Activated gamma-delta T cell treated with anti-CD3 and anti-CD28 coated beads, Interleukin-2, amount 50 U/mL, for 16 hours (primary cell): ENCODE measurements at regions not wholly inside any gene's neighbourhood (a gene's known extent, or its start where the extent isn't known, plus 50 kb on each side); places are given as distances from the start of the nearest gene placed in this dataset.
"Not testable (repeated sequence)": the region's sequence is repeated elsewhere in the genome, so short reads cannot be mapped to it uniquely, and the experiment has no call there.

Experiments
- DNase-seq: peaks from one replicate; pipeline ENCODE4 v3.0.0-alpha.2; 2020; ENCODE audit warnings: low read depth

- DNase-seq = not testable (repeated sequence)
Observed at GRCh38 chr11:3514635-3515424, 127.0 kb downstream of the ART5 start.

GRCh38 chr11:3513311-3513710 is 128.5 kb downstream of the ART5 start:
- DNase-seq = not testable (repeated sequence)

DNA sequence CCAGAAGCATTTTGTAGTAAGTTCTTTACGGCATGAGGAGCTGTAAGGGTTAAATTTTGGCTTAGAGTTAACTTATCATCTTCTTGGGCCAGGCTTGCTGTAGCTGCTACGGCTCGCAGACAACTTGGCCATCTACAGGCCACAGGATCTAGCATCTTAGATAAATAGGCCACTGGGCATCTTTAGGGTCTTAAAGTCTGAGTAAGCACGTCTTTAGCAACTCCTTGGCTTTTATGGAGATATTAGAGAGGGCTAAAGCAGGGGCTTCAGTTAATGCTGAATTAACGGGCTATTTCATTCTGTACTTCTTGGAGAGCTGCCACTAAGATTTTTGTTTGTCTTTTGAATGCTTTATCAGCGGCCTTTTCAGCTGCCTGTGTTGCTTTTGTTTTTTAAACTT is 129.0 kb downstream of the ART5 start:
- not testable (repeated sequence) for DNase-seq

GRCh38 chr11:3512133-3512703 is 129.6 kb downstream of the ART5 start:
- not testable (repeated sequence) for DNase-seq

DNA sequence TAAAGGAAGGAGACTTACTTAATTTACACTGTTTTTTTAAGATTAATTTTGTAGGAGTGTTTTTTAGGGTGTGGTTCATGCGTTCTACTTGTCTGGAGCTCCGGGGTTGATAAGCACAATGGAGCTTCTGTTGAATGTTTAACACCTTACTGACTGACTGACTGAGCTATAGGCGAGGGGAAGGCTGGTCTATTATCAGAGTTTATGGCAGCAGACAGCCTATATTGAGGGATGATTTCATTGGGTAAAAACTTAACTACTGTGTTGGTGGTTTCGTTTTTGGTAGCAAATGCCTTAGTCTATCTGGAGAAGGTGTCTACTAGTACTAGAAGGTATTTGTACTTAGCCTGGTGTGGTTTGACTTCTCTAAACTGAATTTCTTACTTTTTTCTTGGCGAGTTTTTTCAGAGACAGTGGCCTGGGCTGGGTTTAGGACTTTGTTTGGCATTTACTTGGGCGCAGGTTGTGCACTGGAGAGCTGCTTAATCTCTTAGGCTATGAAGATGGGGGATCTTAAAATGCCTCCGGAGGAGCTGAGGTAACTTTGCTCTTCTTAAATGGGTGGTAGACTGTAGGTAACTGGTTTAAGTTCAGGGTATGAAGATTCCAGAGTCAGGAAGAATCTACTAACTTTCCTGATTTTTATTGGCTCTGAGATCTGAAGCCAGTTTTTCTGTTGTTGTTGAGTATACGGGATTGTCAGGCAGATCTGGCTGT is 130.2 kb downstream of the ART5 start:
- DNase-seq = not testable (repeated sequence)

GRCh38 chr11:3509563-3509962 is 130.6 kb upstream of the ZNF195 start:
- DNase-seq = not testable (repeated sequence)

DNA sequence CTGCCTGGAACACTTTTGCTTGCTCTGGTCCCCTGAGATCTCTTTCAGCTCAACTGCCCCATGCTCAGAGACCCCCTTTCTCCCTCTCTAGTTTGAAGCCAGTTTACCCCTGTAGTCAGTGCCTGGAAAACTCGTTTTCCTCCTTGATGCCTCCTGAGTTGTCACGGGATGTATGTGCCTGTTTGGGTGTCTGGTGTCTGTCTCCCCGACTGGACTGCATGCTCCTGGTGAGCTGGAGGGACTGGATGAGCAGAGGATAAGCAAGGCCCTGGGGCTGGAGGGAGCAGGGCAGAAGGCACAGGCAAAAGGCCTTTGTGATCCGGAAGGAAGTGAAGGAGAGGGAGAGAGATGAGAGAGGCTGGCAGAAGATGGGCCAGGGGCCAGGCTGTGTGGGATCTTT is 120.3 kb upstream of the ZNF195 start:
- DNase-seq = not testable (repeated sequence)

- not testable (repeated sequence) for DNase-seq
Observed at GRCh38 chr11:3498356-3498755, 119.4 kb upstream of the ZNF195 start.

- DNase-seq = not testable (repeated sequence)
Observed at GRCh38 chr11:3493152-3493551, 114.2 kb upstream of the ZNF195 start.

DNA sequence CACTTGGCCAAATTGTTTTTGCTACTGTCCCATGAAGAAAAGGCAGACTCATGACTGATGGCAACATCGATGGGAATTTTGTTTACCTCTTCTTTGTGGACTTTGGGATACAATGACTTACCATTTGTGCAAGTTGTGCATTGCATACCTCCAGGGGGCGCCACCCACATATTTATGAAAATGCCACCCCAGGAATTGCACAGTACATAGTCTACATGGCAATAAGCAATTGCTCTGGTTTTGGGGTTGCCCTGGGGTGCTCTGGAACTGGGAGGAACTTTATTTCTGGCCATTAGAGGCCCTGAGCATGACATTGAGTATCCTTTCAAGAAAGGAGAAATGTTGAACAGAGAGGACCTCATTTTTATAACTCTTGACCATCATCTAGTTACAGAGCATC is 109.1 kb upstream of the ZNF195 start:
- not testable (repeated sequence) for DNase-seq

DNA sequence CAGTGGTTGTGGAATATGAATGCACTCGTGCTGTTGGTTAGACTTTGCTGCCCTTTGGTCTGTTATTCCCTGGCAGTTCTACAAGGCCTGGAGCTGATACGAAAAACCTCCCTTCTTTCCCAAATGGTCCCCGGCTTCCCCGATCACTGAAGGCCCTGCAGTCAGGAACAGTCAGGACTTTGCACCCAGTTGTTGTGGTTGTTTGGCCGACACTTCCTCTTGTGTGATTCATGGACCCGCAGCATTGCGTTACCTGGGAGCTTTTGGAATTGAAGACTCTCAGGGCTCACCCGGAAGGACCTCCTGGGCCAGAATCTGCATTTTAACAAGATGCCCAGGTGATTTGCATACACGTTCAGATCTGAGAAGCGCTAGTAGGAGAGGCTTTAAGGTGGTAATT is 106.8 kb upstream of the ZNF195 start:
- DNase-seq = not testable (repeated sequence)

GRCh38 chr11:3476937-3477885 is 98.3 kb upstream of the ZNF195 start:
- not testable (repeated sequence) for DNase-seq

DNA sequence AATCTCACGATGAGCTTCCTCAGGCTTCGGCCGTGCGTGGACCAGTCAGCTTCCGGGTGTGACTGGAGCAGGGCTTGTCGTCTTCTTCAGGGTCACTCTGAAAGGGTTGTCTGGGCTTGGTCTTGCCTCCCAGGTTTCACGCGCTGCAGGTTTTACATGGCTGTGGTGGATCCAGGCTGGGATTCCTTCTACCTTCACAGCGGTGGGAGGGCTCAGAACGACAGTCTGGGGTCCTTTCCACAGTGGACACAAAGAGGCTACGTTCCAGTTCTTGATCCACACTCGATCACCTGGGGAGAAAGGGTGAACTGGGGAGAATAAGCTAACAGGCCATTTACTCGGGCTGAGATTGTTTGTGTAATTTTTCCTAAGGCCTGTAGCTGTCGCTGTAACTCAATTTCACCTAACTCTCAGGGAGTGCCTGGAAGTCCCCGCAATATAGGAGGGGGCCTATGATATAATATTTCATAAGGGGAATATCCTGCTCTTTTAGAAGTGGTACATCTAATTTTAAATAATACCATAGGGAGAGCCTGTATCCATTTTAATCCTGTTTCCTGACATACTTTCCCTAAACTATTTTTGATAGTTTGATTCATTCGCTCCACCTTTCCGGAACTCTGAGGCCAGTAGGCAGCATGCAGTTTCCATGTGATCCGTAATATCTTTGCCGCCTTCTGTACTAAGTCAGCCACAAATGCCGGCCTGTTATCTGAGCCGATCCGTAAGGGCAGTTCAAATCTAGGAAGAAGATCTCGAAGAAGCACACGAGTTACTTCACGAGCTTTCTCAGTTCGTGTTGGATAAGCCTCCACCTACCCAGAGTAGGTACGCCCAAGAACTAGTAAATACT is 97.4 kb upstream of the ZNF195 start:
- not testable (repeated sequence) for DNase-seq

DNA sequence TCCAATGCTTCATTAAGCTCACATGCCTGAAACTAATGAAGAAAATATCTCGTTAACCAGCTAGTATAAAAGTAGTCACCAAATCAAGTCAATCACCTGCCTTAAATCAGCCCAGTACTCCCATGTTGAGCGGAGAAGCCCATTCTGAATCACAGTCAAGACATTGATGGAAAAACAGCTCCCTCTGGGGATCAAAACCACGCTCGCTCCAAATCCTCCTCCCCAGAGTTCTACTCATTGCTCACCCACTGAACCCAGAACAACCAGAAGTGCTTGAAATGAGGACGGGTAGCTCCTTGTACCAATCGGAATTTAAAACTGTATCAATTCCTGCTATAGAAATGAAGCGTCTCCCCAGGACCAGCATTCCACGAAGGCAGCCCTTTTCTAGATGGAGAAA is 90.0 kb upstream of the ZNF195 start:
- DNase-seq = not testable (repeated sequence)

- not testable (repeated sequence) for DNase-seq
Observed at GRCh38 chr11:3467599-3467998, 88.7 kb upstream of the ZNF195 start.

- not testable (repeated sequence) for DNase-seq
Observed at GRCh38 chr11:3455666-3456065, 76.7 kb upstream of the ZNF195 start.

DNA sequence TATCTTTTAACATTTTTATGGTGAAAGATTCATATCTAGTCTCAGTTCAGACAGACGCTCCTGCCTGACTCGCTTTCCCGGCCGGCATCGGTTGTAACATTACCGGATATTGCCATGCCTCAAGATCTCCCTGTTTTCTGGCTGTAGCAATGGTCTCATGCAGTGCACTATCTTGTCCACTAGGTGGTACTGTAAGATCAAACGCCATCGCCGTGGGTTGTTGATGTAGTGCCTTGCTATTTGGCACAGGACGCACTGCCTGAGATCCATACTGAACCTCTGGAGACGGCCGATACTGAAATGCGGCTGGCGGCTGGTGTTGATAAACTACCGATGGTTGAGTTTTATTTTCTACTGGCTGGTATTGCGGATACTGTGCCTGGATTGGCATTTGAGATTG is 75.9 kb upstream of the ZNF195 start:
- peak; percentile 9 for DNase-seq

DNA sequence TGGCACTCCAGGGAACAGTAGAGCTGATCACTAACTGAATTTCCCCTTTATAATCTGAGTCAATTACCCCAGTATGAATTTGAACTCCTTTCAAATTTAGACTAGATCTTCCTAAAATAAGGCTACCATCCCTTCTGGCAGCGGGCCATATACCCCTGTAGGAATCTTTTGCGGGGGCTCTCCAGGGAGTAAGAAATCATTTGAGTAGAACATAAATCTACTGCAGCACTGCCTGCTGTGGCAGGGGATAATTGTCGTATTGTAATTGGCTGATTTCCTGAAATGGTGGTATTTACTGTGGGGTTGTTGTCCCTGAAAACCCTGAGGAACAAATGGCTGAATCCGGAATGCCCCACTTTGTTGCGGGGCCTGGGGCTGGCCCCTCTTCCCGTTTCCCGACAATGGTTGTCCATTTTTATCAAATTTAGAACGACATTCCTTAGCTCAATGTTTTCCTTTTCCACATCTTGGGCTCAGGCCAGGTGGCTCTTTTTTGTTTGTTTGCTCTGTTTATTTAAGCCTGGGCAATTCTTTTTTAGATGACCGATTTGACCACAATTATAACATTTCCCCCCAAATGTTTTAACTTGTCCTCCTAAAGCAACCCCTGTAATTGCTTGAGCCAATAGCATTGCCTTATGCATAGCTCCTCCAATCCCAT is 74.8 kb upstream of the ZNF195 start:
- DNase-seq = not testable (repeated sequence)

GRCh38 chr11:3450822-3451221 is 71.9 kb upstream of the ZNF195 start:
- not testable (repeated sequence) for DNase-seq

DNA sequence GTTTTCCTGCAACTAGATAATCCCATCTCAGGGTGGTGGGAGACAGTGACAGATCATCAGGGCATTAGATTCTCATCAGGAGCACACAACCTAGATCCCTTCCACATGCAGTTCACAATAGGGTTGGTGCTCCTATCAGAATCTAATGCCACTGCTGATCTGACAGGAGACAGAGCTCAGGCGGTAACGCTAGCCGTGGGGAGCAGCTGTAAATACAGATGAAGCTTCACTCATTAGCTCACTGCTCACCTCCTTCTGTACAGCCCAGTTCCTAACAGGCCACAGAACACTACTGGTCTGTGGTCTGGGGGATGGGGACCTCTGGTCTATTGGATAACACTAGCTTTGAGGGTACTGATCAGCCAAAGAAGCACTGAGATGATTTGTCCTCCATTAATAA is 66.6 kb upstream of the ZNF195 start:
- not testable (repeated sequence) for DNase-seq
